ENCODE measurements at regions not wholly inside any gene's neighbourhood (a gene's known extent, or its start where the extent isn't known, plus 50 kb on each side); places are given as distances from the start of the nearest gene placed in this dataset.

DNA sequence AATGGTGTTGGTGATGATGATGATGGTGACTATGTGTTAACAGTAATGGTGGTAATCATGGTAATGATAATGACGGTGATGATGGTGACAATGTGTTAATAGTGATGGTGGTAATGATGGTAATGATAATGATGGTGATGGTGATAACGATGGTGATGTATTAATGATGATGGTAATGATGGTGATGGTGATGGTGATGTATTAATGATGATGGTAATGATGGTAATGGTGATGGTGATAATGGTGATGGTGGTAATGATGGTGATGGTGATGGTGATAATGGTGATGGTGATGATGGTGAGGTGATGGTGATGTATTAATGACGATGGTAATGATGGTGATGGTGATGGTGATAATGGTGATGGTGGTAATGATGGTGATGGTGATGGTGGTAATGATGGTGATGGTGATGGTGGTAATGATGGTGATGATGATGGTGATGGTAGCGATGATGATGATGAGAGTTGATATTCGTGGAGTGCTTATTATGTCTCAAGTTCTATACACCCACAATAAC lies 212.8 kb upstream of the NCKAP5 start:
- Histone ChIP-seq H3K9me3 (no peaks in the 10 kb centered on the region), H3K27me3 (ENCODE audit: insufficient read depth in 3 of 3, low read length in 2 of 3) (no peaks in the 10 kb centered on the region), H3K27ac (no peak overlapping the region), H3K4me3 (no peak overlapping the region), H3K36me3 (ENCODE audit: insufficient read depth in 1 of 2, low read depth in 1 of 2) (no peaks in the 10 kb centered on the region), H3K4me1 (no peaks in the 10 kb centered on the region)
- 74 to 94% (median 91%) methylated on average over 5 of the region's 5 CpGs for WGBS, 3 donors
- no peak for DNase-seq
- ATAC-seq = no peak
- TF ChIP-seq, protein P1, sequence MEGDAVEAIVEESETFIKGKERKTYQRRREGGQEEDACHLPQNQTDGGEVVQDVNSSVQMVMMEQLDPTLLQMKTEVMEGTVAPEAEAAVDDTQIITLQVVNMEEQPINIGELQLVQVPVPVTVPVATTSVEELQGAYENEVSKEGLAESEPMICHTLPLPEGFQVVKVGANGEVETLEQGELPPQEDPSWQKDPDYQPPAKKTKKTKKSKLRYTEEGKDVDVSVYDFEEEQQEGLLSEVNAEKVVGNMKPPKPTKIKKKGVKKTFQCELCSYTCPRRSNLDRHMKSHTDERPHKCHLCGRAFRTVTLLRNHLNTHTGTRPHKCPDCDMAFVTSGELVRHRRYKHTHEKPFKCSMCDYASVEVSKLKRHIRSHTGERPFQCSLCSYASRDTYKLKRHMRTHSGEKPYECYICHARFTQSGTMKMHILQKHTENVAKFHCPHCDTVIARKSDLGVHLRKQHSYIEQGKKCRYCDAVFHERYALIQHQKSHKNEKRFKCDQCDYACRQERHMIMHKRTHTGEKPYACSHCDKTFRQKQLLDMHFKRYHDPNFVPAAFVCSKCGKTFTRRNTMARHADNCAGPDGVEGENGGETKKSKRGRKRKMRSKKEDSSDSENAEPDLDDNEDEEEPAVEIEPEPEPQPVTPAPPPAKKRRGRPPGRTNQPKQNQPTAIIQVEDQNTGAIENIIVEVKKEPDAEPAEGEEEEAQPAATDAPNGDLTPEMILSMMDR (IDR thresholded peaks at IDR 0.05) = no peak
- intact Hi-C loops (cut with DNase I) = no loop called here

DNA sequence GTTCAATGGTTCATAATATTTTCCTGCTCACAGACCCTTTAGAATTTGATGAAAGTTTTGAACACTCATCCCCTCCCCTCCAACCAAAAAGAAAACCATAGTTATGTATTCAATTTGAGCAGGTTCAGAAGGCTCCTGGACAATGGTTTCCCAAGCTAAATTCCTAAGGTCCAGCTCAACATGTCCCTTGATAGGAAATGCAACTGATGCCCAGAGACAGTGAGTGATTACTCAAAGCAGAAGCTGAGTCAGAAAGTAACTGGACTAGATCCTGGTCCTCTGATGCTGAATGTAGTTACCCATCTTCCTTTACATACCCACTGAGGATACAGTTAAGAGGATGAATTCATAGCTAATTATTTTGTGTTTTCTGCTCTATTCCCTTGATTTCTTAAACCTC lies 218.9 kb upstream of the NCKAP5 start:
- Histone ChIP-seq H3K4me1 (no peaks in the 10 kb centered on the region), H3K4me3 (no peak overlapping the region), H3K9me3 (no peaks in the 10 kb centered on the region), H3K27me3 (ENCODE audit: insufficient read depth in 3 of 3, low read length in 2 of 3) (no peaks in the 10 kb centered on the region), H3K27ac (no peak overlapping the region), H3K36me3 (ENCODE audit: insufficient read depth in 1 of 2, low read depth in 1 of 2) (no peaks in the 10 kb centered on the region)
- ATAC-seq = no peak
- TF ChIP-seq, protein P1 (IDR thresholded peaks at IDR 0.05) = no peak
- no peak for DNase-seq
- intact Hi-C loops (cut with DNase I) = no loop called here

- DNase-seq = no peak
- ATAC-seq = no peak
- H3K4me1 ChIP-seq = no peaks in the 10 kb centered on the region
- intact Hi-C loops (cut with DNase I) = no loop called here
- no peaks in the 10 kb centered on the region for H3K36me3 ChIP-seq (ENCODE audit: insufficient read depth in 1 of 2, low read depth in 1 of 2)
- H3K27me3 ChIP-seq (ENCODE audit: insufficient read depth in 3 of 3, low read length in 2 of 3) = no peaks in the 10 kb centered on the region
- TF ChIP-seq, protein P1 (IDR thresholded peaks at IDR 0.05) = no peak
- WGBS, 3 donors = 42 to 62% (median 45%) methylated on average over 3 of the region's 3 CpGs
- no peak overlapping the region for H3K4me3 ChIP-seq
- no peaks in the 10 kb centered on the region for H3K9me3 ChIP-seq
- H3K27ac ChIP-seq = no peak overlapping the region
These were observed 219.4 kb upstream of the NCKAP5 start for GRCh38 chr2:133787651-133788050.

DNA sequence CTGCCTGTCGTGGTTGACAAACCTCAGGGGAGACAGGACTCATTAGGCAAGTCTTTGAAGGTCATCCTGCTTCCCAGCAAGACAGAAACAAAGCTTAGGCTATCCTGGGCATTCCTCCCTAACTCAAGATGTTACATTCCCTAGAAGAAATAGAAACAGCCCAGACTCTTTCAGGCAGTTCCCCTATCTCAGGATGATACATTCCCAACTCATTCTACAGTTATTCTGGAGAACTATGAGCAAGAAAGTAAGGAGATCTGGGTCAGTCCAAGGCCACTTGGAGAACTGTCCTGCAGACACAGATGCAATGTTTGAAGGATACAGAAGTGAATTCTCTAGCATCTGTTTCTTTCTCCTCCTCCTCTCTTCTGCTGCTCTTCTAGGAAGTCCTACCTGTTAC lies 220.1 kb upstream of the NCKAP5 start:
- H3K9me3 ChIP-seq = no peaks in the 10 kb centered on the region
- no peaks in the 10 kb centered on the region for H3K27me3 ChIP-seq (ENCODE audit: insufficient read depth in 3 of 3, low read length in 2 of 3)
- no peak overlapping the region for H3K4me3 ChIP-seq
- TF ChIP-seq, protein P1 (IDR thresholded peaks at IDR 0.05) = no peak
- DNase-seq (no peak), ATAC-seq (no peak)
- H3K4me1 ChIP-seq = no peaks in the 10 kb centered on the region
- intact Hi-C loops (cut with DNase I) = no loop called here
- no peak overlapping the region for H3K27ac ChIP-seq
- H3K36me3 ChIP-seq (ENCODE audit: insufficient read depth in 1 of 2, low read depth in 1 of 2) = no peaks in the 10 kb centered on the region
- 11 to 33% (median 20%) methylated on average over 1 of the region's 1 CpG for WGBS, 3 donors

GRCh38 chr2:133789743-133790142 lies 221.5 kb upstream of the NCKAP5 start:
- DNase-seq = no peak
- TF ChIP-seq, protein P1 (IDR thresholded peaks at IDR 0.05) = no peak
- Histone ChIP-seq H3K4me1 (no peaks in the 10 kb centered on the region), H3K36me3 (ENCODE audit: insufficient read depth in 1 of 2, low read depth in 1 of 2) (no peaks in the 10 kb centered on the region), H3K27ac (no peak overlapping the region), H3K27me3 (ENCODE audit: insufficient read depth in 3 of 3, low read length in 2 of 3) (no peaks in the 10 kb centered on the region), H3K4me3 (no peak overlapping the region), H3K9me3 (peaks cover 8% of the 10 kb centered on the region)
- ATAC-seq = no peak
- WGBS, 3 donors = 53 to 59% (median 55%) methylated on average over 4 of the region's 4 CpGs
- intact Hi-C loops (cut with DNase I) = no loop called here

Data from psoas muscle (tissue), 7 donors.